HG03520 (cell line): ENCODE measurements at regions not wholly inside any gene's neighbourhood (a gene's known extent, or its start where the extent isn't known, plus 50 kb on each side); places are given as distances from the start of the nearest gene placed in this dataset.

Experiments
- ATAC-seq: cut with Tn5 transposase; IDR thresholded peaks from one replicate; pipeline ENCODE4 v1.9.1; 2021; ENCODE audit warnings: mild to moderate bottlenecking, moderate library complexity; ENCODE audit not compliant: unreplicated experiment

DNA sequence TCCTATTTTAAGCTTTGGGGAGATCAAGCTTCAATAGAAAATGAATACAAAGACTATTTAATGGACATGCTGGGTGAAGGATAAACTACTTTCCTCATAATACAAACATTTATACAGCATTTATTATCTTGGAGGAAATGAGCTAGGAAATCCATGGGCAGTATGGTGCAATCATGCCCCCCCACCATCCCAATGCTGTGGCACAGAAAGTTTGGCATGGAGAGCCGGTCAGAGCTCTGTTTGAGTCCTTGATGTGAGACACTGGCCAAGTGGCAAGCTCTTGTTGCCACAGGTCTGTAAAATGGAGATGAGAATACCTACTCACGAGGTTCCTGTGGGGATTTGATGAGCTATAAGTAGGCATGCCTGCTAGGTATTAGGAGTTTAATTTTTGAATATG, 120.6 kb downstream of the MAB21L3 start:
- ATAC-seq = no peak

DNA sequence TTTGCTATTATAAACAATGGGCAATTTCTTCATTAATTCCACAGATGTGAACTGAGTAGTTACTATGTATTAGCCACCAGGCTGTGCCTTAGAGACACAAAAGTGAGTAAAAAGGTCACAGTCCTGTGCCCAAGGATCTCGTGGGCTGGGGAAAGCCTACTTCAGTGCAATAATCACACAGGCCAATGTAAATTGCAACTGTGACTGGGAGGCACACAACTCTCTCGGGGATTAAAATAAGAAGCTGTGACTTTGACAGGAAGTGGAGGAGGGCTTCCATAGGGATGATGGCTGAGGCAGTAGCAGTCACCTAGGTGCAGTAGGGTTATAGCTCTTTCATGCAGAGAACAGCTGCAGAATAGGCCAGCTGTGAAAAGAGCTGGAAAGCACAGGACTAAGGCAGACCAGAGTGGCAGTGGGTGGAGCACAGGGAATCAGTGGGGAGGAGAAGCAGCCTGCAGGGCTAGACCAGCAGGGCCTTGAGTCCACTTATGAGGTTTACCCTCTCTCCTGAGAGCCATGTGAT, 121.9 kb downstream of the MAB21L3 start:
- no peak for ATAC-seq

DNA sequence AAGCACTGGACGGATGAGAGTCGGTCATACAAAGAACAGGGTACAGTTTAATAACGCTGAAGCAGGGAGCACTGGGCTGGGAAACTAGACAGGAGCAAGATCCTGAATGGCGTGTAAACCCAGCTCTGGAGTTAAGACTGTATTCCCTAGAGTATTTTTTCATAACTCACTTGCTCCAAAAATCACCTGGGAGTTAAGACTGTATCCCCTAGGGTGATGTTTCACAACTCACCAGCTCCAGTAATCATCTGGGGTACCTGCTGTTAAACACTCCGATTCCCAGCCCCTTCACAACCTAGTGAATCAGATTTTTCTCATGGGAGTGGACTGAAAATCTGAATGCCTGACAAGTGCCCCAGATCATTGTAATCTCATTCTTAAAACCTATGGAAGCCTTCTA, 123.2 kb downstream of the MAB21L3 start:
- no peak for ATAC-seq

DNA sequence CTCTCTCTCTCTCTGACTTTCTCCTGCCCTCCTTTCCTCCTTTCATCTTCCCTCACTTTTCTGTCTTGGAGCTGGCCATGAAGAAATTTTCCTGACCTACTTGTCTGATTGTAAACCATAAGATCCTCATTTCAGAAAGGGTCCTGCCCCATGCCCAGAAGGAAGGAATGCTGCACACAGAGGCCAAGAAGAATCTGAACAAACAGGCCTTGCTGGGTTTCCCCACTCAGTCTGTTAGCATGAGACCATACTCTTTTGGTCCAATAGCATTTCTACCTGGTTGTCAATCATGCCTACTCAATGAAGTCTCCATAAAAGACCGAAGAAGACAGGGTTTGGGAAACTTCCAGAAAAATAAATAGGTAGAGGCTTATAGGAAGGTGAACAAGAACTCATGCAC, 128.7 kb downstream of the MAB21L3 start:
- no peak for ATAC-seq

DNA sequence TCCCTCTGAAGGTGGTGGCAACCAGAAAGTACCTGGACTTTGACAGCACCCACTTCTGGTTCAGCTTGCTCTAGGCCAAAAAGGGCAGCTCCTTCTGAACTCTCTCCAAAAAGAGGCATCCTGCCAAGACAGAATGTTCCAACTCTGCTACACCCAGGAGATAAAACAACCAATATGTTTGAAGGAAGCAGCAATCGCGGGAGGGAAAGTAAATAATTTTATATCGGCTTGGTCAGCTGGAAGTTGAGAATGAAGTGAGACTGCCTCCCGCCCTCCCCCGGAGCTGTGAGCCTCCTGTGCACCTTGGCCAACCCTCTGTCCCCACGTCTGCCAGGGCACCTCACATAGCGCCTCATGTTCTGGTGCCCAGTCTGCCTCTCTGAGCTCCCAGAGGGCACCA, 130.3 kb upstream of the ATP1A1 start:
- no peak for ATAC-seq

DNA sequence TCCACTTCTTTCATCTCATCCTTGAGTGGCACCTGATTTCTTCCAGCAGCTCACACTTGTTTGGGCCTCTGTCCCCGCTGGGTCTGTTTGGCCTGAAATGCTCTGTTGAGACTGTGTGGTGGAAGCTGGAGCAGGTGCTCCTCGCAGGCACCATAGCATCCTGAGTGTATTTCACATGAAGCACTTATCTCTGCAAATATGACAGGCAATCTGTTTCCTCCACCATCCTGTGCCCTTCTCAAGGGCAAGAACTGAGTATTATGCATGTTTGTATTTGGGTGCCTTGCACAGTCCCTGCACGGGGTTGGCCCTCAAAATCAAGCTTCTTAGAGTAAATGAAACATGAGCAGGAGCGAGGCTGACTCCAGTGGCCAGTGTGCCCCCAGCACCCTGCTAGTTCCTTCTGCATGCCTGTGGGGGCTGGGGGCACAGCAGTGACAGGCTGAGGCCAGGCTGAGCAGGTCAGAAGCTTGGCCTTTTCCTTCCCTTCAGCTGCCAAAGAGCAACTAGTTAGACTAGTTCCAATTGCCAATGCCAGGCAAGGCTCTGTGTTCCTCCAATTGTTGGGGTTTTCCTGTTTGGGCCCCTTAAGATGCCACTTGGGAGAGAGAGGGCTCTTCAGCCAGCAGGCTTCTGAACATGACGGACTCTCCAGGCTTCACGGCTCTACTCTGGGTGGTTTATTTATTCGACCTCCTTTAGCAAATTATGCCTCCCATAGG, 129.6 kb upstream of the ATP1A1 start:
- no peak for ATAC-seq

DNA sequence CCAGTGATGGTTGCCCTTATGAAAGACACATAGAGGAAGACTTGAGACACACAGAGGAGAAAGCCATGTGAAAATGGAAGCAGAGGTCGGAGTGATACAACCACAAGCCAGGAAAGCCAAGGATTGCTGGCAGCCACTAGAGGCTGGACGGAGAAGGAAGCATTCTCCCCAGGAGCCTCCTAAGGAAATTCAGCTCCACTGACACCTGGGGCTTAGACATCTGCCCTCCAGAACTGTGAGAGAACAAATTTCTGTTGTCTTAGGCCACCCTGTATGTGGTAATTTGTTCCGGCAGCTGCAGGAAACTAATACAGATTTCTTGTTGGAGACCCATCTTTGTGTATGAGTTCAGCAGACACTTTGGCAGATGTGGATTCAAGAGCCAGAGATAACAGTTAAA, 126.9 kb upstream of the ATP1A1 start:
- ATAC-seq = no peak

DNA sequence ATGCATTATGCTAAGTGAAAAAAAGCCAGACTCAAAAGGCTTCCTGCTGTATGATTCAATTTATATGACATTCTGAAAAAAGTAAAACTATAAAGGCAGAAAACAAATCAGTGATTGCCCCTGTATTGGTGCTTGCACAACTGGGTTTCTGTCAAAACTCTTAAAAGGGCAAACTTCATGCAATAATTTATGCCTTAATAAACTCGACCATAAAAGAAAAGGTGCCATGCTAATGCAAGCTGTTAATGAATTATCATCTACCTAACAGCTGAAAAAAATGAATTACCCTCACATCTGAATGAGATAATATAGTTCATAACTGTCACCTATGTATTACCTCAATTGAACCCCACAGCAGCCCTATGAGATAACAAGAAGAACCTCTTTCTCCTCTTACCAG, 120.8 kb upstream of the ATP1A1 start:
- ATAC-seq = no peak

DNA sequence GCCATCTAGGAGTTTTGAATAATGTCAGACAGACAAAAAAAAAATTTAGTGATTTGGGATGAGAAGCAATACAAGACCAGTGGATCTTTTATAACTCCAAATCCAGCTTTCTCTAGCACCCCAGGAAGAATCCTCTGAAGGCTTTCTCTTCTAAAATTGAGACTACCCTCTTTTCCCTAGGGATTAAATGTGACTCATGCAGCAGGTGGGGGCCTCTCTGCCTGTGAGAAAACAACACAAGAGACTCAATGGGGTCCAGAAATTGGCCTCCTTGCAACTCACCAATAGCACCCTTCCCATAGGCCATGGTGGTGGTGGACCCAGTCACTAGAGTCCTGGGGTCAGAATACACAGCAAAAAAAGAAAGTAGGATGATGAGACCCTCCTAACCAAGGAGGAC, 120.3 kb upstream of the ATP1A1 start:
- no peak for ATAC-seq

DNA sequence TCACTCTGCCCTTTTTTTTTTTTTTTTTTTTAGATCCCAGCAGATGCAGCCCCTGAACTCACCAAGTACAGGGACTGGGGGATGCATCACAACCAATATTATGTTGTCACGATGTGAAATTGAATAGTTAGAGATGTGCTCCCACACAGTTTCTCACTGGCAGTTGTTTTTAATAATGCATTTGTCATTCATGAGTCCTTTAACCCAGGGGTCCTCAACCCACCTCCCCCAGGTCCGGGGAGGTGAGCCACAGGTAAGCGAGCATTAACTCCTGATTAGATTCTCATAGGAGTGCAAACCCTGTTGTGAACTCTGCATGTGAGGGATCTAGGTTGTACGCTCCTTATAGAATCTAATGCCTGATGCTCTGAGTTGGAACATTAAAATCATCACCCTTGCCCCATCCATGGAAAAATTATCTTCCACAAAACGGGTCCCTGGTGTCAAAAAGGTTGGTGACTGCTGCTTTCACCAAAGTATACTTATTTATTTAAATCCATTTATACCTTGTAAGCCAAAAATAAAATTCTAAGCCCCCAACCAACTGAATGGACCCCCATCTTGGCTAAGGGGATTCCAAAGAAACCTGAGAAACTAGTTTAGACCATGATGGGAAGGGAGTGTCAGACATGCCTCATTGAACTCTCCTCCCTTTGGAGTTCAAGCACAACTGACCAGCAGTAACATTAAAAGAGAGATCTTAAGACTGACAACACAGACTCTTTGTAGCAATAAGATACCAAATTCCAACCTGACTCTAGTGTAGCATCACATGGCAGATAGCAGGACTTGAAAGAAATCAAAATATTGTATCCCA, 119.3 kb upstream of the ATP1A1 start:
- no peak for ATAC-seq

DNA sequence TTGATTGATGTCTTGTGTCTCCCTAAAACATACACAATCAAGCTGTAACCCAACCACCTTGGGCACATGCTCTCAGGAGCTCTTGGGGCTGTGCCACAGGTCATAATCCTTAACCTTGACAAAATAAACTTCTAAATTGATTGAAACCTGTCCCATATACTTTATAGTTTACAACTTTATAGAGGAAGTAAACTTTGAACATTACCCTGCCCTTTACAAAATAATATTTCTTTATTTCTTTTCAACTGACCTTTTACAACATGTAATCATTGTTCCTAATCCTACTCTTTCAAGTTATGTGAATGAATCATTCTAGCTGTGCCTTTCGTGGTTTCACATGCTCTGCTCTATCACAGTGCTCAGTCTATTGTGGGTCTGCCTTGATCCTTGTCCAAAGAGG, 118.3 kb upstream of the ATP1A1 start:
- ATAC-seq = no peak

DNA sequence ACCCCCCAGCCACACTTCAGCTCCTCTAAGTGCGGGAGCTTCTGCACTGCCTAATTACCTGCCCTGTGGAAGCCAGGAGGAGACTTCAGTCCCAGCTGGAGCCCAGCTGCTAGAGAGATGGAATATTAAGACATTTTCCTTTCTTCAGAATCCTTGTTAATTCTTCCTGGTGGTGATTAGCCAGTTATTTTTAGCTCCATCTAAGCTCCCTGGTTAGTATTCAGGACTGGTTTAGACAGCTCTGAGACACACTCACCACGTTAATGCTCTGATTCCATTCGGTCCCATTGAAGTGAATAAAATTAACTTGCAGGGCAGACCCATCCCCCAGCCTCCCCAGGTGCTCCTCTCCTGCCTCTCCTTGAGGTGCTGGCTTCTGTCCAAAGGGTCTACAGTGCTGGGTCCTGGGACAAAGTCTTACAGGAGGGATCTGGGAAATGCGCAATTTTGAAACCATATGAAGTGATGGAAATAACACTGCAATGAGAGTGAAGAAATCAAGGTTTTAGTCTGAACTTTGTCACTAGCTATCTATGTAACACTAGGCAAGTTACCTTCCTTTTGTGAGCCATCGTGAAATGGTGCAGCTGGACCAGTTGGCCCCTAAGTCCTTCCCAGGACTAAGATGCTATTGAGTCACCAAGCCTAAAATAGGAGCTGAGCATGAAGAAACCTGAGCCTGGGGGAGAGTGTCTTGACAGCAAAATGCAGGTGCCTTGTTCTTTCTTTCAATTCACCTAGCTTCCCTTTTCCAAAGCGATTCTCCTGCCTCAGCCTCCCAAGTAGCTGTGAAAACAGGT, 117.4 kb upstream of the ATP1A1 start:
- no peak for ATAC-seq

DNA sequence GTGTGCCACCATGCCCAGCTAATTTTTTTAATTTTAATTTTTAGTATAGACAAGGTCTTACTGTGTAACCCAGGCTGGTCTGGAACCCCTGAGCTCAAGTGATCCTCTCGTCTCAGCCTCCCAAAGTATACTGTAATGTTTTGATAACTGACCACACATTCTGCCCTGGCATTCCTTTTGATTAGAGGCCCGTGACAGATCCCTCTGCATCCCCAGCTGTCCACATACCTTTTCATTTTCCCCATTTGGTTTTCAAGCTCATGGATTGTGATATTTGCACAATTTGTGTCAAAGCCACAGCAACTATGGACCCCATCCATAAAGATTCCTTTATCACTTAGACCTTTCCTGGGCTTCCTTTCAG, 116.8 kb upstream of the ATP1A1 start:
- no peak for ATAC-seq

DNA sequence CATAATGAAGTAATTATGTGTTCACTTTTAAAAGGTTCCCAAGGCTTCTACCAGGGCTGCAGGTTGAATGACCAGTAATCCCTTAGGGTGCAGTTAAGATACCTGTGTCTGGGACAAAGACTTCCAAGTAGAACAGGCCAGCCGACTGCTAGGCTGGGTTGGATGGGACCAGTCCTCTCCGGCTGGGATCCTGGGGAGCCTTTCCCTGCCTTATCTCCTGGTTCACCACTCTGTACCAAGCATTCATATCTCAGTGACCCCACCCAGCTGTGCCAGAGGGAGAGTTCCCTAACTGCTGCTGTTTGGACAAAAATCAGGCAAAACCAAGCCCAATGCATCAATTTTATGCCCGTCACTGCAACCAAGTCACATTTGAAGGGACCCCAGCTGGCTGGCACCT, 116.2 kb upstream of the ATP1A1 start:
- no peak for ATAC-seq

DNA sequence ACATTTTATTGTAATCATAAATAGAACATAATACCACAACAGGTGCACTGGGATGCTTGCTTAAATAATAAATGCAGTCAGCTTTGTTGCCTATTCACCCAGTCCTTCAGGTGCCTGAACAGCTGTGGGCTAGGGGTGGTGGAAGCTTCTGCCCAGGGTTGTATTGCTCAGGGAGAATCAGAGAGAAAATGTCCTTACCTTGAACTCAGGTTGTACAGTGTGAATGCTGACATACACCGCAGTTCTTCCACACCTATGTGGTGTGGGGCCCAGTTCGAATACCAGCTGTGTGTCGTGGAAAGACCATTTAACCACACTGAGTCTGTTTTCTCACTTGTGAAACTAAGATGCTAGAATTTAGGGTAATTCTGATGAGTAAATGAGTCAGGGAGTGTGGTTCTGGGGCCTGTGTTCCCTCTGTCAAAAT, 115.7 kb upstream of the ATP1A1 start:
- peak; percentile 67 for ATAC-seq

DNA sequence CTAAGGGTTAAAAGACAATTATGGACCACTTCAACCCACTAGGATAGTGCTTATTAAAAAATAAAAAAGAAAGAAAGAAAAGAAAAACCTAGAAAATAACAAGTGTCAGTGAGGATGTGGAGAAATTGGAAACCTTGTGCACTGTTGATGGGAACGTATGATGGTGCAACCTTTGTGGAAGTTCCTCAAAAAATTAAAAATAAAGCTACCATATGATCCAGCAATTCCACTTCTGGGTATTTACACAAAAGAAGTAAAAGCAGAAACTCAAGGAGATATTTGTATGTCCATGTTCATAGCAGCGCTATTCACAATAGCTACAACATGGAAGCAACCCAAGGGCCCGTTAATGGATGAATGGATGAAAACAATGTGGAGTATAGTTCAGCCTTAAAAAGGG, 115.2 kb upstream of the ATP1A1 start:
- no peak for ATAC-seq

DNA sequence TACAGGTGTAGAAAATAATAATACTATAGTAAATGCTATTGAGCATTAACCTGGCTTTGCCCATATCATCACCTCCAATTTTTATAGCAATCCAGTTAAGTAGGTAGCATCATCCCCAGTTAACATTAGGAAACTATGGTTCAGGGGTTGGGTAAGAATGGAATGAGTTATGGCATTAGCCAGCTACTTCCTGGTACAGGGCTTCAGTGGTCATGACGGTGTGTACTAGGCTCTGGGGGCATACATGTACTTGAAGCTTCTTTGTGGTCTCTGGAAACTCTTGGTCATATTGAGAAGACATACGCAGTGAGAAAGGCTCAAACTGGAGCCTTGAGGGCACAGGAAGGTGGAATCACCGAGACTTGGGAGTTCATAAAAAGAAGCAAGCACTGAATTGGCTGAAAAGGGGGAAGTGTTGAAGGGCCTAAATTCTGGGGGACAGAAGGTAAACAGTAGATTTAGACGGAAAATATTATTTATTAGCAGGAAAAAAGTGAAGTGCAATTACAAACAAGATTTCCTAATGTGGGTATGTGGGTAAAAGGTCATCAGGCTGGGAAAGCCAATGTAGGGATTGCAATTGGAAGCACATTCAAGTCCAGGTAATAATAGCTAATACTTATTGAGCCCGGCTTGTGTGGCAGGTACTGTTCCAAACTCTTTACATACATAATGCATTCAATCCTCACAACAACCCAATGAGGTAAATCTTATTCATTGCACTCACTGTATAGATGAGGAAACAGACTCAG, 114.2 kb upstream of the ATP1A1 start:
- ATAC-seq = no peak

DNA sequence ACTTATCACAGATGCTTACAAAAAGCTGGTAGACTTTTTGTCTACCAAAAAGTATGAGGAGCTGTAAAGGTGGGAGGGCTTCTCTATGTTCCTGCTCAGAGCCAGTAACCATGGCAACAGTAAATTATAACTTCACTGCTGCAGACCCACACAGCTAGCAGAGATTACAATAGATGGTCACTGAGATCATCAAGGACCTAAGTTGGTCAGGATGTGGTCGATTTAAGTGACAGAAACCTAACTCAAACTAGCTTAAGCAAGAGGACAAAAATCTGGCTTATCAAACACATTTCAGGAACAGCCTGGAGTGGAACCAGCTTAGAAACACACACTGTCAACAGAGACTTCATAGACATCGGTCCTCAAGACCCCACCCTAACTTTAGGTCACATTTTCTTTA, 113.4 kb upstream of the ATP1A1 start:
- no peak for ATAC-seq

DNA sequence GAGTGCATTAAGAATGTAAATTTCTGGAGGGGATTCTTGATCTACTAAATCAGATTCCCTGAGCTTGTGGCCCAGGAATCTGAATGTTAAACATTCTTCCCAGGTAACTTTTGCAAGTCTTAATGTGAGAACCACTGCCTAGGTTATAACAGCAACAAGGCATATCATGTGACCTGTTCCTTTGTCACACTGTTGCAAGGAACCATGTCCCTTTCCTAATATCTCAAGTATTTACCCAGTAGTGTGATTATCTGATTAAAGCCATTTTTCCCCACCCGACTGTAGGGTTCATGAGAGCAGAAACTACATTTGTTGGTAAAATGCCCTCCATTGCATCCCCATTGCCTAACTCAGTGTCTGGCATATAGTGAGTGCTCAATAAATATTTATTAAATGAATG, 112.9 kb upstream of the ATP1A1 start:
- ATAC-seq = no peak

DNA sequence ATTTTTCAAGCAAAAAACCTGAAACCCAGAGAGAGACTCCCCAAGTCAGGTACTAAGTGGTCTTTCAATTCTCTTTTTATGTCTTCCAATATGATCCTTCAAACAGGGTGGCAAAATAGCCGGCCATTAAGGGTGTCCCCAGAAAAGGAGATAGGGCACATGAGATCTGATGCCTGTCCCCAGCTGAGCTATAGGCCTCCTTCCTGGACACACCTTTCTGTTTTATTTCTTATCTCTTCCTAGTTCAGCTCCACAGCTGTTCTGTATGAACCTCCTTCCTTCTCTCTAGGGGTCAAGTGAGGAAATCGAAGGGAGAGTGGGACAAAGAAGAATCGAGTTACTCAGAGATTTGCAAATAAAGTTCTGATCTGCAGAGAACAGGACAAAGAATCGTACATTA, 112.4 kb upstream of the ATP1A1 start:
- ATAC-seq = no peak

DNA sequence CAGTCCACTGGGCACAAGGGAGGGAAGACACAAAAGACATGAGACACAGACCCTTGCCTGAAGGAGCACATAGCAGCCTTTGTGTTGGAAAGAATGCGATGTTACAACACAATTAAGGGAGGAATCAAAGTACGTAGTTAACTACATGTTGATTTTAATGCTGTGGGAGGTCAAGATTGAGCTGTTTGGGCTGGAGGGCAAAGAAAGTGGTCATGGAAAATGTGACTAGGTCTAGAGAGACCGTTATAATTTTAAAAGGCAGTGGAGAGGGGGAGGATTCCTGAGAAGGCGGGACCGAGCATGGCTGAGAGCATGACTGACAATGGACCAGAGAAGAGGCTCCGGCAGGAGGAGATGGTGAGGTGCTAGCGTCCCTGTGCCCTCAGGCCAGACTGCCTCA, 111.8 kb upstream of the ATP1A1 start:
- ATAC-seq = no peak
